ENCODE measurements at regions not wholly inside any gene's neighbourhood (a gene's known extent, or its start where the extent isn't known, plus 50 kb on each side); places are given as distances from the start of the nearest gene placed in this dataset.
"Not testable (repeated sequence)": the region's sequence is repeated elsewhere in the genome, so short reads cannot be mapped to it uniquely, and the experiment has no call there.

- intact Hi-C loops (cut with DNase I; ENCODE audit: low total_unique reads) = no loop called here
- Histone ChIP-seq H3K9me3 (peaks cover 0 to 22% (median 12%) of the 10 kb centered on the region in 3 donors), H3K4me3 (no peak overlapping the region), H3K4me1 (no peaks in the 10 kb centered on the region), H3K27me3 (no peaks in the 10 kb centered on the region), H3K27ac (no peak overlapping the region), H3K36me3 (peaks cover 0 to 6% (median 0%) of the 10 kb centered on the region in 3 donors)
- peak in 1 of 2 donors; percentile 9 for DNase-seq
- TF ChIP-seq, protein P1, sequence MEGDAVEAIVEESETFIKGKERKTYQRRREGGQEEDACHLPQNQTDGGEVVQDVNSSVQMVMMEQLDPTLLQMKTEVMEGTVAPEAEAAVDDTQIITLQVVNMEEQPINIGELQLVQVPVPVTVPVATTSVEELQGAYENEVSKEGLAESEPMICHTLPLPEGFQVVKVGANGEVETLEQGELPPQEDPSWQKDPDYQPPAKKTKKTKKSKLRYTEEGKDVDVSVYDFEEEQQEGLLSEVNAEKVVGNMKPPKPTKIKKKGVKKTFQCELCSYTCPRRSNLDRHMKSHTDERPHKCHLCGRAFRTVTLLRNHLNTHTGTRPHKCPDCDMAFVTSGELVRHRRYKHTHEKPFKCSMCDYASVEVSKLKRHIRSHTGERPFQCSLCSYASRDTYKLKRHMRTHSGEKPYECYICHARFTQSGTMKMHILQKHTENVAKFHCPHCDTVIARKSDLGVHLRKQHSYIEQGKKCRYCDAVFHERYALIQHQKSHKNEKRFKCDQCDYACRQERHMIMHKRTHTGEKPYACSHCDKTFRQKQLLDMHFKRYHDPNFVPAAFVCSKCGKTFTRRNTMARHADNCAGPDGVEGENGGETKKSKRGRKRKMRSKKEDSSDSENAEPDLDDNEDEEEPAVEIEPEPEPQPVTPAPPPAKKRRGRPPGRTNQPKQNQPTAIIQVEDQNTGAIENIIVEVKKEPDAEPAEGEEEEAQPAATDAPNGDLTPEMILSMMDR (IDR thresholded peaks at IDR 0.05) = no peak
Measured at GRCh38 chr15:69921626-69922619, 175.8 kb downstream of the TLE3 start.

GRCh38 chr15:69924531-69924930 lies 173.2 kb downstream of the TLE3 start:
- peaks cover 0 to 6% (median 0%) of the 10 kb centered on the region in 3 donors for H3K36me3 ChIP-seq
- no peaks in the 10 kb centered on the region for H3K27me3 ChIP-seq
- TF ChIP-seq, protein P1 (IDR thresholded peaks at IDR 0.05) = no peak
- H3K27ac ChIP-seq = no peak overlapping the region
- H3K4me1 ChIP-seq = no peaks in the 10 kb centered on the region
- DNase-seq = no peak
- H3K9me3 ChIP-seq = peaks cover 0 to 22% (median 12%) of the 10 kb centered on the region in 3 donors
- intact Hi-C loops (cut with DNase I; ENCODE audit: low total_unique reads) = no loop called here
- H3K4me3 ChIP-seq = no peak overlapping the region

DNA sequence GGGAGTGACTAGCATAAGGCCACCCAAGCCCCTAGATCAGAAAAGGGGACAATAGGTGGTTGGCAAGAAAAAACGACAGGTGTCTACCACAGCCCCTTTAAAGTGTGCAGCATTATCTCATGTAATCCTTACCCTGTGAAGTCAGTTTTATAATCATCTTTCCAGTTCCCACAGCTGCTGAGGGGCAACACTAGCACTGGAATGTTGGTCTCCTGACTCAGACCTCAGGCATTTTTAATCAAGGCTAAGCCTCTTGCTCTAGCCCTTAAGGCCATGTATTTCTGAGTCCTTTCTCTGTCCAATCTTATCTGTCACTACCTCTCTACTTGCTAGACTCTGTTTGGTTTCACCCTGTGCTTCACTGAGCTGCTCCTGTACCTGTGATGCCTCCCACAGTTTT lies 171.7 kb downstream of the TLE3 start:
- H3K27ac ChIP-seq = no peak overlapping the region
- TF ChIP-seq, protein P1 (IDR thresholded peaks at IDR 0.05) = no peak
- intact Hi-C loops (cut with DNase I; ENCODE audit: low total_unique reads) = no loop called here
- no peak overlapping the region for H3K4me3 ChIP-seq
- H3K27me3 ChIP-seq = no peaks in the 10 kb centered on the region
- no peak for DNase-seq
- H3K9me3 ChIP-seq = peaks cover 0 to 22% (median 12%) of the 10 kb centered on the region in 3 donors
- peaks cover 0 to 5% (median 1%) of the 10 kb centered on the region in 4 donors for H3K4me1 ChIP-seq
- H3K36me3 ChIP-seq = peaks cover 0 to 6% (median 0%) of the 10 kb centered on the region in 3 donors

GRCh38 chr15:69926721-69927120 lies 171.0 kb downstream of the TLE3 start:
- peaks cover 0 to 11% (median 5%) of the 10 kb centered on the region in 4 donors for H3K4me1 ChIP-seq
- no peak overlapping the region for H3K27ac ChIP-seq
- intact Hi-C loops (cut with DNase I; ENCODE audit: low total_unique reads) = no loop called here
- no peaks in the 10 kb centered on the region for H3K27me3 ChIP-seq
- TF ChIP-seq, protein P1 (IDR thresholded peaks at IDR 0.05) = no peak
- H3K9me3 ChIP-seq = peaks cover 0 to 22% (median 12%) of the 10 kb centered on the region in 3 donors
- H3K36me3 ChIP-seq = peaks cover 0 to 6% (median 0%) of the 10 kb centered on the region in 3 donors
- H3K4me3 ChIP-seq = no peak overlapping the region
- peak in 1 of 2 donors; percentile 3 for DNase-seq

DNA sequence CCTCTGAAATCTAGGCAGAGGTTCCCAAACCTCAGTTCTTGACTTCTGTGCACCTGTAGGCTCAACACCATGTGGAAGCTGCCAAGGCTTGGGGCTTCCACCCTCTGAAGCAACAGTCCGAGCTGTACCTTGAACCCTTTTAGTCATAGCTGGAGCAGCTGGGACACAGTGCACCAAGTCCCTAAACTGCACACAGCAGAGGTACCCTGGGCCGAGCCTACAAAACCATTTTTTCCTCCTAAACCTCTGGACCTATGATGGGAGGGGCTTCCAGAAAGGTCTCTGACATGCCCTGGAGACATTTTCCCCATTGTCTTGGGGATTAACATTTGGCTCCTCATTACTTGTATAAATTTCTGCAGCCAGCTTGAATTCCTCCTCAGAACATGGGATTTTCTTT lies 168.8 kb downstream of the TLE3 start:
- DNase-seq; H3K27me3 ChIP-seq; H3K4me3 ChIP-seq; intact Hi-C loops (cut with DNase I; ENCODE audit: low total_unique reads); H3K27ac ChIP-seq; H3K36me3 ChIP-seq: not testable (repeated sequence)
- peaks cover 0 to 11% (median 5%) of the 10 kb centered on the region in 4 donors for H3K4me1 ChIP-seq
- peaks cover 0 to 13% (median 12%) of the 10 kb centered on the region in 3 donors for H3K9me3 ChIP-seq
